GM18861 (cell line): ENCODE measurements at regions not wholly inside any gene's neighbourhood (a gene's known extent, or its start where the extent isn't known, plus 50 kb on each side); places are given as distances from the start of the nearest gene placed in this dataset.

Source experiments
- ATAC-seq: cut with Tn5 transposase; IDR thresholded peaks from one replicate; pipeline ENCODE4 v1.9.1; 2021; ENCODE audit not compliant: unreplicated experiment

DNA sequence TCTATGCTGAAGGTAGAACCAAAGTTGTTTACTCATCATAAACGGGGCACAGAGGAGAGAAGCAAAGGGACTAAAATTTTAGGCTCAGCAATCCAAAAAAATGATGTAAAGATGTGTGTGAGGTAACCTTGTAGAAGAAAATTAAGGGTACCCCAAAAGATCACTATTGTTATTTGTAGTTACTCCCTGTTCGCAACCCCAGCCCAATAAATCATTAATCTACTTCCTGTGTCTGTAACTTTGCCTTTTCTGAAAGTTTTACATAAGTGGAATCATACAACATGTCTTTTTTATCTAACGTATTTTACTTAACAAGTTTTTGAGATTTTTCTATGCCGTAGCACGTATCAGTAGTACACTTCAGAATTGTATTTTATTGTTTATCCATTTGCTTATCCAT lies 1114.8 kb upstream of the GJE1 start:
- peak; percentile 50 for ATAC-seq

DNA sequence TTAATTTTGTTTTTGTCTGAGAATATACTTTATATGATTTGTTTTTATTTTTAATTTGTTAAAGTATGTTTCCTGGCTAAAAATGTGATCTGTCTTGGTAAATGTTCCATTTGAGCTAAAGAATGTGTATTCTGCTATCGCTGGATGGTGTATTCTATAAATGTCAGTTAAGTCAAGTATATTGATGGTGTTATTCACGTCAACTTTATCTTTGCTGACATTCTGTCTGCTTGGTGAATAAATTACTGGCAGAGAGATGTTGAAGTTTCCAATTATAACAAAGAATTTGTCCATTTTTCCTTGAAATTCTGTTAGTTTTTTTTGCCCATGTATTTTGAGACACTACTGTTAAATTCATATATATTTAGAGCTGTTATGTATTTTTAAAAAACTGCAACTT lies 1131.8 kb upstream of the GJE1 start:
- ATAC-seq: no peak

DNA sequence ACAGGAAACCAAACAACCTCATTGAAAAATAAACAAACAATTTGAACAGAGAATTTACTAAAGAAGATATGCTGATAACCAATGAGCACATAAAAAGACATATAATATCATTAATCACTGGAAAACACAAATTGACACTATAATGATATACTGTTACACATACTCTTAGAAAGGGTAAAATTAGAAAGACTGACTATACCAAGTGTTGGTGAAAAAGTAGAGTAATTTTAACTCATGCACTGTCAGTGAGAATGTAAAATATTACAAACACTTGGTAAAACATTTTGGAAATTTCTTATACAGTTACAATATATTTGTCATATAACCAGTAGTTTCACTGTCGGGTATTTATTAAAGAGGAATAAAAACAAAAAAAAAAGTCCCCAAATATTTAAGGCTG lies 1139.2 kb upstream of the GJE1 start:
- ATAC-seq: no peak

DNA sequence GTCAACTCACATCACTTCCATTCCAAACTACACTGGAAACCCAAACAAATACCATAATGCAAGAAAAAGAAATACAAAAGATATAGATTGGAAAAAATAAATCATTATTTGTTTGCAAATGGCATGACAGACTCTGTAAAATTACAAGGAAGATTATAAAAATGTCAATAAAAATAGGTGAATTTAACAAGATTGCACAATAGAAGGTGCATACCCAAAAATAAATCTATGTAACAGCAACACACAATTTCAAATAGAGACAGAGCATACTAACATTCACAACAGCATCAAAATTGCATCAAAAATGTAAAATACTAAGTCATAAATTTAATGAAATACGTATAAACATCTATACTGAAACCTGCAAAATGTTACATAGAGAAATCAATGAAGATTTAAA lies 1140.0 kb upstream of the GJE1 start:
- ATAC-seq: no peak

DNA sequence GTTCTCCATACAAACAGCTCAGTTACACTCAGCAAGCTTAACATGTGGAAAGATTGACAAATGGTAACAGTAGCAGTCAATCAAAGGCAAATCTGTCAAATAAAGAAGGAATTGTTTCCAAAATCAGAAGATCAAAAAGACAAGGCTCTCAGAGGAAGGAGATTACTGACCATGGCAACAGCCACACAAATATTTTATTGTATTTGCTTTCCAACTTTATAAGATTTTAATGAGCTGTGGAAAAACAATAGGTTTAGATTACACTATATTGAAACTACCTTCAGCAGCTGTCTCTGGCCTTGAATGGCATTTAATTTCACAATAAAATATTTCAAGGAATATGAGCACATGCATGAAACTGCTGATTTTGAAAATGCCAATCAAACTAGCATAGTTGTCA lies 1143.9 kb upstream of the GJE1 start:
- no peak for ATAC-seq

DNA sequence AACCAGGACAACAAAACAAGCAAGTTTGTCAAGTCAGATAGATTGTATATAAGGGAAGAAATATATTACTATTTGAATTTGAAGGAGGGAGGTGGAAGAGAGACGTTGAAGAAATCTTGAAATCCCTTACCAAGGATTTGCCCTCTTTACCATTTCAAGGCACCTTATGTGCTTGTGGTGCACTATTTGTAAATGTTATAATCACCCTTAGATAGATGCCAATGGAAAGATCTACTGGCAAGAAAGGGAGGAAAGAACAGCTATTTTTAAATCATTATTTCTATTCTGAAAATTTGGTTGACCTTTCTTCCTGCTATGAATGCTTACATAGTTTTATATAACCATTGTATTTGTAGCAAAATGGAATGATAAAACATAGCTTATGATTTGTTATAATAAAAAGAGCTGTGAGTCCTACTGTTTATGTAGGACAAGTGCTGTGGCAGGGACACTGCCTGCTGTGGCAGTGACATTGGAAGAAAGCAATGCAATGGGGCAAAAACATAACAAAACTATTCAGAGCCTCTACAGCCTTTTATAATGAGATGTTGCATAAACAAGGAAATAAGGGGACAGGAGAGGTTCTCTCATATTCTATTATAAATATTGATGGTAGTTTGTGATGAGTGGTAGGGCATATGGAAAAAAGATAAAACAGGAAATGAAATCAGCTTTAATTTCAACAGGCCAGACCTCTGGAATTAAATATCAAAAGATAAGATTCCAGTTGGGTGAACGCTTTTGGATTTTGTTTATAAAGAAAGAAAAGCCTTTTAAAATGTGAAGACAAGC lies 1145.2 kb upstream of the GJE1 start:
- ATAC-seq: no peak

DNA sequence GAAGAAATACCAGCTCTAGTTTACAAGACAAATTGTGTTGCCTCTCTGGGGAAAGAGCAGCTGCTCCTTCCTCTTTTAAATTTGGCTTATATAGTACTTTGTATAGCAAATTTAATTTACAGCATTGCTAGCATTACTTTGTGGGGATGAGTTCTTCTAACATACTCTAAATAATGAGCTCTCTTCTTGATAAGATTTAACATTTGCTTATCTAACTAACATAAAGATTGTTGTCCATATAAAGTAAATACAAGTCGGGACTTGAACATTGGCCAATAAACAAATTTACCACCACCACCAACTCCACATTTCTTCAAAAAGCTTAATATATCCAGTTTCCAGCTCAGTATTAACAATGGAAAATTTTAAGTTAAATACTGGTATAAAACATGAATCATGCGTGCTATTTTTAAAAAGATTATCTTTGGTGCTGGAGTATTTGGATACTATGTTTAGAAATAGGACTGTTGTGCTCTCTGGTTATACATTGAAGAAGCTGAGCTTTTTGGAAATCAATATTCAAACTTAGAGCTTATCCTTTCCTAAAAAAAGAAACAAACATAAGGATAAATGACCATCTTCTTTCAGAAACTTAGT lies 1146.9 kb upstream of the GJE1 start:
- no peak for ATAC-seq

DNA sequence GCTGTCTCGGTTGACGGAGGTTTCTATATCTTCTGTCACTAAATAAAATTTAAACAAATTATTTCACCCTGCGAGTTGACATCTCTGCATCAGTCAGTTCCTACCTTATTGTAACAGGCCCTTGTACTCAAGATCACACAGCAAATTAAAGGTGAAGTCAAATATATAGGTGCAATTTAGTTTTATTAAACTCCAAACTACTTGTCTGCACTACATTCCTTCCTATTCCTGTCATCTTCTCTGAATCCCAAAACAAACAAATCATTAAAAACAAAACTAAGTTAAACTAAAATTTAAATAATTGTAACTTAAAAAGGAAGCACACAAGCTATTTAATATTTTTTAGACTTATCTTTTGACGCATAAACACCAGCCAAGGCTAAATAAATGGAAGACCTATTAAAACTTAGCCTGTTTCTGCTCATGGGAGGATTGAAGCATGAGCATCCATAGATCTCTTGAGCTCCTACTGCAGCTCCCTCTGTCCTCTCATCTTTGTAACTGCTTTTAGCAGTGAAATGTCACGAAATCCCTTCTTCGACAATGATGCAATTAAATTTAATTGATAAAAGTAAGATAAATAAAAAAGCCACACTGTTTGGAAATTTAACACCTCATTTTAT lies 1152.3 kb upstream of the GJE1 start:
- no peak for ATAC-seq

DNA sequence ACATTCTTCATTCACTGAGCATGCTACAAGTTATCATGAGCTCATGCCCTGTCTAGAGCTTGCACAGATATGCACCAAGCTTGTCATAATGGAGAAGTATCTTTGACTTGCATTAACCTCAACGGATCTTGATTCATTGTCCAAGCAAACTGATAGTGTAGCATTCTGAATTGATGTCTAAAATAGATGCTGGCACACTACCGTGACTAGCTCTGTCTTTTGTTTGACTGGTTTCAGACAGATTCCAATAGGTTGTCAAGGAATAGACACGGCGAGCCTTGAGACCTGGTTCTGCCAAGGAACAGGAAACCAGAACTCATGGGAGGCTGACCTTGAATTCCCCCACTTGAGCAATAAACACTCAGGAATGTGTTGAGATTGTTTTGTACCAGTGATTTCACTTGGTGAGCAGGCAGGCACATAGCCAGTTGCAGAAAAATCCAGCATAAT lies 1153.1 kb upstream of the GJE1 start:
- ATAC-seq: no peak

DNA sequence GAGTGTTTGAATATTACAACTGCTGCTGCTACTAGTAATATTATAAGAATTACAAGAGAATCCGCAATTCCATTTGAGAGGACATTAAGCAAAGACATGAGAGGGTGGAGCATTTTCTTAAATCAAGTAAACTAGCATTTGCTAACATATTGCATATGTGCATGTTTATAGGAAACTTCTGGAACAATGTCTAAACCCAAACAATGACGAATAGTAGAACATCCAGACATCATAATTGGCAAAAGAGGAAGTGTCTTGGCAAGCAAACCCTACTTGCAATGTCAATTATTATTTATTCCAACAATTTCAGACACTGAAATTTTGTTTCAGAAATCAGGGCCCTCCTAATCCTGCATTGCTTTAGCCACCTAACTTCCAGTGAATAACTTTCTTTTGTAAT lies 1155.3 kb upstream of the GJE1 start:
- no peak for ATAC-seq

DNA sequence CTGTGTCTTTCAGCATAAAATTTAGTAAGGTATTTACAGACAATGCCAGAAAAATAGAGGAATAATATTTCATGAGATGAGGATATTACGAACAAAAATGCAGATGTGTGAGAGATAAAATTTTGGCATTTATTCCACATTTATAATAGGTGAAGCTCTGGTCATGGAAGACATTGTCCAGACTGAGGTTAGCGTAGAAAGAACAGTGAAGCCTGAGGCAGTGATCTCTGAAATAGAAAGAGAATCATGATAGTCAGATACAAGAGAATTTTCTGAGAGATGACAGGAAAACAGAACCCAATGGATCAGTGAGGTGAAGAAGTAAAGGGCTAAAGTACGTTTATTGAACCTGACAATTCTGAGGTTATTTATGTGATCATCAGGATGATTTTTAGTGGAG lies 1155.9 kb upstream of the GJE1 start:
- no peak for ATAC-seq

DNA sequence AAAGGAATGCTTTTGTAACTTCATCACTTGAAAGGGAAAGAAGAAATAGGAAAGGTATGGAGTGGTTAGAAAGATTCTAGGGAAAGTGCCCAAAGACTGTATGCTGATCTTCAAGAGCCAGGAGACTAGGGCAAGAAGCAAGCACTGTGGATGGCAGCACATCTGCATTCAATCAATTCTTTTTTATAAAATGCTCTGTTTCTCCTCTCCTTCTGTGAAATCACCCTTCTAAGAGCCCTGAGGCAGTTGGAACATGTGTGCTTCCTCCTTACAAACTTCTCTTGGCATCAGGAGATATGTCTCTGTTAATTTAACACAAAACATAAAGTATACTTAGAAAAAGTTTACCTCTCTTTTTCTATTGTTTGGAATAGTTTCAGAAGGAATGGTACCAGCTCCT lies 1162.2 kb upstream of the GJE1 start:
- no peak for ATAC-seq

DNA sequence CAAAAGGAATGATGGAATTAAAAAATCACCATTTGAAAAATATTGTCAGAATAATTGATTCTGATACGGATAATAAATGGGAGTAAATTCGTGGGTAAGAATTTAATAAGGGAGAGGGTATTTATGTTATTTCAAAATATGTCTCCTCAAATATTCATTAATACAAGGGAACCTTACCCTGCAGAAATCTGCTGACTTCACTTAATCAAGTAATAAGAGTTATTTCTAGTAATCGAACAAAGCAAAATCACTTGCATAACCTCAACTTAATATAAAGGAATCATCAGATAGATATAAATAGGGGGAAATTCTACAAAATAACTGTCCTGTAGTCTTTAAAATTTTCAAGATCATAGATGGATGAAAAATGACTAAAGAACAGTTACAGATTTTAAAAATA lies 1164.7 kb upstream of the GJE1 start:
- ATAC-seq: no peak

DNA sequence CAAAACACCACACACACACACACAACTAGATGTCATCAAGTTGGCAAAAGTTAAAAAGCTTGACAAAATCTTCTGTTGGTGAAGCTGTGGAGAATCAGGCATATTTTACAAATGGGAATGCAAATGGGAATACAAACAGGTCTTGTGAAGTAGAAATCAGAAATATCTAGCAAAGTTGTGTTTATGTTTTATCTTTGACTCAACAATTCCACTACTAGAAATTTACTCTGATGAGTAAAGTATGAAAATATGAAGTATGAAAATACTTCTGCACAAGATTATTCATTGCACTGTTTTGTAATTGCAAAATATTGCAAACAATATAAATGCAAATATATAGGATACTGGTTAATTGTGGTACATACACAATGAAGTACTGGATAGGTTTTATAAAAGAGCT lies 1166.0 kb upstream of the GJE1 start:
- no peak for ATAC-seq

DNA sequence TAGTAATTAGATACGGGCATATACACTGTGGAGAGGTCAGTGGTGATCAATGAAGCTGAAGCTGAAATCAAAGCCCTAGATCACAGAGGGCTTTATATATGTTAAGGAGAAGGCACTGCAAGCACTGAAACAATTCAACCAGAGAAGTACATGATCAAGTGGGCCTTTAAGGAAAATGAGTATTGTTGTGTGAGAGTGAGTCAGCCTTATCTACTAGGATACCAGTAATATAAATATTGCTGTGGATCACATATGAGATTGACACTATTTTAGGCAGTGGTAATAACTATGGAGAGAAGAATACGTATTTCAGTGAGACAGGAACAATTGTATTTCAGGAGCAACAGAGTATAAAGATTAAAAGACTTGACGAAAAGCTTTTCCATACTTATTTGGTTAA lies 1172.2 kb upstream of the GJE1 start:
- no peak for ATAC-seq

DNA sequence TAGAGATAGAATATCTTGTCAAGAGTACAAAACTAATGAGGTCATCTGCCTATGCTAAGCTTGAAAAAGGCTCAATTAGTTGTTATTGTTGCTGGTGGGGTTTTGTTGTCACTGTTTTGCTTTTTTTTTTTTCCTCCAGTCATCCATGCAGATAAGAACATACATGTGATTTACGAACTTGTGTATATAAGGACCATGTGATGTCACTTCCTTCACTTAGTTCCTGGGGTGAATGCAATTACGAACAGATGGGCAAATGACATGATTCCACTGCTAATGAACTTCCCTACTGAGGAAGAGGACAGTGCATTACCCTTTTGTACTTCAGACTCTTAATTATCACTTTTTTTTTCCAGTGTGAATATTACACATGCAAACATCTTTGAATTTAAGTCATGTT lies 1175.3 kb upstream of the GJE1 start:
- no peak for ATAC-seq

DNA sequence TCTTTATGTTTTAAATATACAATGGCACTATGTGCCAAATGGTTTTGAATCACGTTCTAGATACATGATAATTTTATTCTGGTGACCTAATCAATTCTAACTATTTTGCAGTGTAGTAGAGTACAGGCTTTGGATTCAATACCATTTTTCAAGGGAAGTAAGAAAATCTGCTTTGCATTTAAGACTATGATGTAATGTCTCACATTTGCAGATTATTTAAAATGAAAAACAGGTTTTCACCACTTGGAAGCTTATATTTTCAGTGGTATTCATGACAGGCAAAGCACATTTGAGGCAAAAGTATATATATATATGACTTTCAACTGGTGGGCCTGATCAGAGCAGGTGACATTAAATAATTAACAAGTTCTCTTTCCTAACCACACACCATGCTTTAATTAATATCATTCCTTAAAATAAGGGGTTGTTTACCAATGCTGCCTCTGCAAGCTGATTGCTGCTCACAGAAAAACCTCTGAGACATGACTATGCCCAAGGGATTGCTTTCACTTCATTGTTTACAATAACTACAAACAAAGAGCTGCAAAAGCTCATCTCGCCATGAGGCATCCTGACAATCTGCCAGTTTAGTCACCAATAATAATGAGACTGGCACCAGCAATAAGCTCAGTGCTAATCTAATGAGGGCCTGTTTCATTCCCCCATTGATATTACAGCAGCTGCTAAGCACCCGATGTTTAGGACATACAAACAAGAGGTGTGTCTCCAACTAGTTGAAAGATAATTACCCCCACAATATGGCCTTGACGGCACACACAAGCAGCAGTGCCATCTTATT lies 1176.0 kb upstream of the GJE1 start:
- ATAC-seq: no peak

DNA sequence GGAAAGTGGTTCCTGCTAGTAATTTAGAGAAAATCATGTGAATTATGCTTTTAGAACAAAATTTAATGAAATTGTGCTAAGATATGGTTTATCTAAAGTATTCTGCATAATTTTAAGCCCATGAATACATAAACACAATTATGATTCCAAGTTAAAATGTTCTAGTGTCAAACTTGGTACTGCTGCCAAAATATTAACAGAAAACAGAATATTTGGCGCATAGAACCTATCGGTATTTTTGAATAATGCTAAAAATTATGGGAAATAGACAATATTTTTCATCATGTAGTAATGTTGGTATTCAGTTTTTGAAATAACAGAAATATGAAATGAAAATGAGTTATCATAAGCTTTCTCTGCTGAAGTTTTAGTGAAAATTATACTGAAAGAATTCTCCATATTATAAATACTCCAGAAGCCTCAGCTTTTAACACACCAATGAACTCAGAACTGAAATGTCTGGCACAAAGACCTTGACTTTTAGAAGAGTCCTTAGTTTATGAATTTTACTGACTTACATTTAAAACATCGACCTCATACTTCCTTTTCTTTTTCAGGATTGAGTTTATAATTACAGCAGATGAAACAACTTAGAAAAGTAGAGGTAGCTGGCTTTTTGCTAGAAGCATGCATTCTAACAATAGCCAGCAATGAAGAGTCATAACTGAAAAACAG lies 1192.3 kb upstream of the GJE1 start:
- no peak for ATAC-seq

DNA sequence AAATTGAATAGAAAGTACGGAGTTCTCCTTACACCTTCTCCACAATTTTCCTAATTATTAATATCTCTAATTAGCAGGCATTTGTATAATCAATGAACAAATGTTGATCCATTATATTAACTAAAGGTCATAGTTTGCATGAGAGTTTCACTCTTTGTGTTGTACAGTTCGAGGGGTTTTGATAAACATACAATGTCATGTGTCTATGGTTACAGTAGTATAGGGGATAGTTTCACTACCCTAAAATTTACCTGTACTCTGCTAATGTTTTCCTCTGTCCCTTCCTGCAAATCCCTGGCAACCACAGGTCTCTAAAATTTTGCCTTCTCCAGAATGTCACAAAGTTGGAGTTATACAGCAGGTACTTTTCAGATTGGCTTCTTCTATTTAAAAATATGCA lies 1199.8 kb upstream of the GJE1 start:
- no peak for ATAC-seq

DNA sequence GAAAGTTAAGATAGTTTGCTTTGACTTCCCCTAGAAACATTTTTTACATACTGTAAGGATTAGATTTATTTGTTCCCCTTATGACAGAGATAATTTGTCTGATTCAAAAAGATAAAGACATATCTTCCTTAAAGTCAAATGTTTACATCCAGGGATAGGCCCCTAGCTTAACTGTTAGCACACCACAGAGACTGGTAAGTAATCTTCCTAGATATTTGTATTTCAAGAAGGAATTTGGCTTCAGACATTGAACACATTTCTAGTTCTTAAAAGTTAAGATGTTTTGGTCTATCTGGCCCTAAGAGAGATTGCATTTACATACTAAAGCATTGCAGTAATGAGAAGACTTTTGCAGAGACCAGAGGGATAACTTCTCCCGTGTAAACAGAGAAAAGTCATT lies 1201.1 kb upstream of the GJE1 start:
- ATAC-seq: no peak

DNA sequence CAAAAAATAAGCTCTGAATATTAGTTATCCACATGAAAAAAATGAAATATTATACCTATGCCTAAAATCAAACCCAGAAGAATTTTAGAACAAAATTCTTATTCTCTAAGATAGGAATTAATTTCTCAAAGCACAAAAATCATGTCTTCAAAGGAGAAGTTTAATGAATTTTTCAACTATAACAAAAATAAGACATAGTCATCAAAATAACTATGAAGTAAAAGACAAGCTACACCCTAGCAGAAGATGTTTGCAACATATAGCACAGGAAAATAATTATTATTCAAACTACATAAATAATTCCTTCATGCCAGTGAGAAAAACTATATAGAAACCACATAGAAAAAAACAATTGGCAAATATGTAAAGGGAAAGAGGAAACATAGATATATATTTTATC lies 1203.6 kb upstream of the GJE1 start:
- ATAC-seq: no peak
